GM18907 (cell line): ENCODE measurements at regions not wholly inside any gene's neighbourhood (a gene's known extent, or its start where the extent isn't known, plus 50 kb on each side); places are given as distances from the start of the nearest gene placed in this dataset.

ENCODE experiments used
- ATAC-seq: cut with Tn5 transposase; IDR thresholded peaks from one replicate; pipeline ENCODE4 v1.9.1; 2021; ENCODE audit warnings: mild to moderate bottlenecking, moderate library complexity; ENCODE audit not compliant: unreplicated experiment

DNA sequence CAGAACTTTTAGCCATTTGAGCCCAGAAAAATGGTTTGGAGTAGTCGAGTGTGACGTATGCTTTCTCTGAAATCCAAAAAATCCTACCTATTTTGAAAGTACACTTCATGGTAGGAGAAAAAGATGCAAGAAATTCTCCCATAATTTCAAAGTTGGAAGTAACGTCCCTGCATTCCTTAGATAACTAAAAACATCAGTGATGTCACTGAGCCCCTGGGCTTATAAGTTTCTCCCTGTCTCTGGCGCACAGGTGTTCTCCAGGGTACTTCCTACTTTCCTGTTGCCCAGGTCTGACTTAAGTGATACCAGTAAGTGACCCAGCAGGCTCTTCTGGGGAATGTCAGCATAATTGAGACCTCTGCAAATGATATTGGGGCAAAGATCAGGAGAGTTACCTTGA lies 90.5 kb upstream of the WDR1 start:
- no peak for ATAC-seq

DNA sequence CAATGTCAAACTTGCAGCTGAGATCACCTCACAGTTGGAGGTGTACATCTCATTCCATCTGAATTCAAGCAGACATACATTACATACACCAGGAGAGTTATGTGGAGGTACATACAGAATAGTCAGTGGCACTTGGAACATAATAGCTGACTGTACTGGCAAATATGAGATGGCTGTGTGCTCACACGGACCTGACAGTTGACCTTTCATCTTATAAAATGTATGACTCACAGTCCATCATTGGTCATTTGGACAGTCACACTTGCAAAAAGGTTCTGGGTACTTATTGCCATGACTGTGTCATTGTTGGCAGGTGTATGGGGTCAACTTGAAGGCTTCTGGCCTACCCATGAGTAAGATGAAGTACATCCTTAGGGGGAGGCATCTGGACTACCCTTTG lies 88.6 kb upstream of the WDR1 start:
- ATAC-seq, result no peak

DNA sequence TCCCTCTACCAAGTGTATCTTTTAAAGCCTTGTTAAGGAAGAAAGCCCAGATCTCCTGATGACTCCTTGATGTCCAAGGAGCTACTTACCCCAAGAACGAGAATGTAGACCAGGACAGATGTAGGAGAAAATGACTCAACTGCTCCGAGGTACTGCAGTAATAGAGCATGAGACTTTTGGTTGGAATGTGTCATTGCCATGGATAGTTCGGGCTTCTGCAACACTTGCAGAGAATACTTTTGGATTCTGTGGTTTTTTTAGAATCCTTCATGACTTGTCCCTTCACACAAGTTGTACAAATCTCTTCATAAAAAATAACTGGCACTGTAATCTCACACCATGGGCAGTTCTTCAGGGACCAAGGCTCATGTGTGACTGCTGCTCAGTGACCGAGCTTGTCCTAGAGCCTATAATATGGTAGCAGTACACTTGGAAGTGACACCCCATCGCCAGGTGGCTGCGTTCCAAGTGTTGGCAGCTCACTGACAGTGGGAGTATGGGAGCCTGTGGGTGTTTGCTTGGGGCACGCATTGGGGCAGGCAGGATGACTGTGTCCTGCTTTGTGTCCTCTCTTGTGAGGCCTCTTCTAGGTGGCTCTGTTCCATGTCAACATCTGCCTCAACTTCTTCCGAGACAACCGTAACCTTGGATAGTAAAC lies 87.9 kb upstream of the WDR1 start:
- no peak for ATAC-seq

DNA sequence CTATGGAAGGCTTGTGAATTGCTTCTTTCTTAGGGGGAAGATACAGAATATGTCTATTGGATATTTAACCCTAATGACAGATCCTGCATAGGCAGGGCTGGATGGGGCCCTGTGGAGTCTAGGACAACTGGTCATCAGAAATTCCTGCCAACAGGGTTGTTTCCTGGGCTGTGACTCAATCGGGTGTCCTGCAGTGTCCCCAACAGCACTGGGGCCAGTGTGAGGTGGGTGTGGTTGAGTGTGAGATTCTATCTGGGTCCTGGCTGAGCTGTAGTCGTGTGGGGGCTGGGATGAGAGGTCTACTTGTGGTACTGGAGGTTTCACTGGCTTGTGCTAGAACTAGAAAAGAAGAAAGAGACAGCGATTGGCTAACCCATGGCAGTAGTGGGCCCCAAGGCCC lies 87.3 kb upstream of the WDR1 start:
- no peak for ATAC-seq

DNA sequence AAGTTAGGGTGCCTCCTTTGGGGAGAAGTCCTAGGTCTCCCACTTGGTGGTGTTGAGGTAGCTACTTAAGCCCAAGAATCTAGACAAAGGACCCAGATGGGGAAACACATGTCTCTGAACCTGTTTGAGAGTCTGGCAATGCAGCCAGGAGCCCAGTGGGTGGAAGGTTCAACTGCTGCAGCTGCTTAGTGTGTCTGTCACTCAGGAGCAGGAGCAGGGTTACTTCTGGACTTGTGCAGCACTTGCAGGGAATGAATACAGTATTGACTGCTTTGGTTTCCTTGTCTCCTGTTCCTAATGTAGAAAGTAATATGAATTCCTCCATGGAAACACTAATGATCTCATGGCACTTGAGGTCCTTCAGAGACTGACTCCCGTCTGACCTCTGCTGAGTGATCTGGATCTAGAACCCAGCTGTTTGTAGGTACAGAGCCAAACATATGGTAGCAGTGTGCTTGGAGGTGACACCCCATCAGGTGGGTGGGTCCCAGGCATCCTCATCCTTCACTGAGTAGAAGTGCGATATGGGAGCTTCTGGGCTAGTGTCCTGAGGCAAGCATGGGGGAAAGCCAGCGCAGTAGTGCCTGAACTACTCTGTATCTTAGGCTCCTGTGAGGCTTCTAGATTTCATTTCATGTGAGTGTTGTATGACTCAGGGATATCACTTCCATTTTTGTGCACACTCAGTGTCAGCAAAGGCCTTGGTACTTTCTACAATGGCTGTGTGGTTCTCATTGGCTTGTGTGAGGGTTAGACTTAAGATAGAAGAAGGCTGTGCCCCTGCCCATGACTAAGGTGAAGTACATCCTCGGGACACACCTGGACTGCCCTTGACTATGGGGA lies 85.0 kb upstream of the WDR1 start:
- no peak for ATAC-seq

DNA sequence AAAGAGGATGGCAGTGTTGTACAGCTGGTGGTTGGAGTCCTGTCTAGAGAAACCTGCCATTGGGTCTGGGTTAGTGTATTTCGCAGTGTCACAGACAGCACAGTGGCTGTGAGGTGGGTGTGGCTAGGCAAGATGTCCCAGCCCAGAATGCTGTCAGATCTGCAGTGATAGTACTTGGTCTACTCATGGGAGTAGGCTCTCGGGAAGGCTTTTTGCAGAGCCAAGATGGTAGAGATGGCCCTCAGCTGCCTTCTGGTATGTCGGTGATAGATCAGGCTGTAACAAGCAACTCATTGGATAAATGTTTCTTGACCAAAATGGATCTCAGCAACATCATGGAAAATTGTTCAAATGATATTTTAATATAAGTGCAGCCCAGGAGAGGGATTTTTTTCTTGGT lies 84.3 kb upstream of the WDR1 start:
- ATAC-seq, result no peak

DNA sequence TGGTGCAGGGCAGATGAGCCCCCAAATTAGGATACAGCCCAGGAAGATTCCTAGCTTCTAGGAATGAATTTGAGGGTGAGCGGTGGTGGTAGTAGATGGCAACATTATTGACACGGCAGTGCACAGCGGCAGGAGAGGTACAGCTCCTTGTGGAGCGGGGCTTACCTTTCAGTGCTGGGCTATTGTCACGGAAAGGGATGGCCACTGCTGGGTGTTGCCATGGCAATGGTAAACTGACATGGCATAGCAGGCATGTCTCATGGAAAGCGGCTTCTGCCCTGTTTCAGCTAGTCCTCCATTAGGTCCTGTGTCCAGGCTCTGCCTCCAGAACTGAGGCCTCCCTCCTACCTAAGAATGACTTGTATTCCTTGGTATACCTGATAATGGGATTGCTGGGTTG lies 81.8 kb upstream of the WDR1 start:
- no peak for ATAC-seq

DNA sequence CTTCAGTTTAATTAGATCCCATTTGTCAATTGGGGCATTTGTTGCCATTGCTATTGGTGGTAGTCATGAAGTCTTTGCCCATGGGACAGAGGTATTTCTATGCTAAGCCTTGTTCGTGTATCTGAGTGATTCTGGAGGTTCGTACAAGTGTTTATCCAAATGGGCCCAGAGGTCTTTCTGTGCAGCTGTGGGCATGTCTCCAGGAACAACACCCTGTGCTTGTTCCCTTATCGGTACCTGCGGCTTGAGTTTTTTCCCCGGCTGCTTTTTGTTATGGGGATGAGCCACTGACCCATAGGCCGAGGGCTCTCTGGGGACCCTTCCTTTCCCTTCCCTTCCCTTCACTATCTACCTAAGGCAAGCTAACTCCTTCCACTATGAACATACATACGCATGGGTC lies 81.4 kb upstream of the WDR1 start:
- ATAC-seq, result no peak

DNA sequence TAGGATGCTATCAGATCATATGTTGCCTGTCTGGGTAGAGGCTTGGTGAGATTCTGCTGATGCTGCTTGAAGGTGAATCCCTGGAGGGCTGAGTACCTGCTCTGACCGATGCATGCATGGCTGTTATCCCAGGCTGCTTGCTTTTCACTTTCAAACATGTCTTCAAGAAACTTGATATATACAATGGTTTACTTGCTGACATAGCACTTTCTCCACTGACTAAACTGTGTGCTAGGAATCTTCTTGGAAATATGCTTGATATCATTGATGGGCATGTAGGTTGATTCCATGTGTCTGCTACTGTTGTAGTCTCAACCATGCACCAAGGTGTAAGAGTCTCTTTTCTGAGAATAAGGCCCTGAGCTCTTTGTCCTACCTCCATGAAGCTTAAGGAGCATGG lies 79.6 kb upstream of the WDR1 start:
- ATAC-seq, result no peak

DNA sequence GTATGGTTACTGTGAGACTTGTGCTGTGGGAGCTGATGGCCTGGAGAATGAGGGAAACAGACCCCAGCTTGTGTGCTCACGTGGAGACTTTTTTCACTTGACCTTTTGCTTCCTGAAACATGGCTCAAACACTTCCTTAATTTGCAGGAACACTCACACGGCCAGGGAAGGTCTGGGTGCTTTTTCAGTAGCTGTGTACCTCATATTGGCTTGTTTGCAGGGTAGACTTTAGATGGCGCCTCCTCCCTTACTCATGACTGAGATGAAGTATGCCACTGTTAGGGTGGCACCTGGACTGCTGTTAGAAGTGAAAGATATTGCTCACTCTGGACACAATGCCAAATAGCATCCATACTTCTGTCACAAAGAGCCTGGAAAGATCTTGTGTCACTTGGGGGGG lies 75.7 kb upstream of the WDR1 start:
- ATAC-seq, result no peak

DNA sequence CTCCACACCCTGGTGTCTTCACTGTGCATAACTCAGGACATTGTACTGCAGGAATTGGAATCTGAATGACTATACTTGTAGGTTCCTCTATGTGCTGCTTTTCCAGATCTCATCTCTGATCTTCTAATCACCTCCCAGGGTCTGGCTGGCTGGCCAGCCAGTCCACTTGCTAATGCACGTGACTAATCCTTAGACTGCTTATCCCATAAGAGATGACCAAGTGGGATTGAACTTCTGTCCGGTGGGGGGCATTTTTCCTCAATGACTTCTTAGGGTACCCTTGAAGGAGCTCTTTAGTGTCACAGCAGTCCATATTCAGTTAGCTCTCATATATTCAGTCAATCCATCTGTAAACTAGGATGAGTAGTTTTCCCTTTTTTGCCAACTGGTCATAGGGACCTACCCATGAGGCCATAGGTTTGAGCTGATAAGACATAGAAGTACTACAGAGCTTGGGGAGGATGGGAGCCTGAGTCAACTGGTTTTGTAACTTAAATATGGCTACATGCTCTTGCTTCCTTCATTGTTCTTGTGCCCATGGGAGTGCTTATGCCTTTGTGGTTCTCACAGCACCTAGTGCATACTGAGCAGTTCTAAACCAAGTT lies 71.9 kb upstream of the WDR1 start:
- ATAC-seq, result no peak

DNA sequence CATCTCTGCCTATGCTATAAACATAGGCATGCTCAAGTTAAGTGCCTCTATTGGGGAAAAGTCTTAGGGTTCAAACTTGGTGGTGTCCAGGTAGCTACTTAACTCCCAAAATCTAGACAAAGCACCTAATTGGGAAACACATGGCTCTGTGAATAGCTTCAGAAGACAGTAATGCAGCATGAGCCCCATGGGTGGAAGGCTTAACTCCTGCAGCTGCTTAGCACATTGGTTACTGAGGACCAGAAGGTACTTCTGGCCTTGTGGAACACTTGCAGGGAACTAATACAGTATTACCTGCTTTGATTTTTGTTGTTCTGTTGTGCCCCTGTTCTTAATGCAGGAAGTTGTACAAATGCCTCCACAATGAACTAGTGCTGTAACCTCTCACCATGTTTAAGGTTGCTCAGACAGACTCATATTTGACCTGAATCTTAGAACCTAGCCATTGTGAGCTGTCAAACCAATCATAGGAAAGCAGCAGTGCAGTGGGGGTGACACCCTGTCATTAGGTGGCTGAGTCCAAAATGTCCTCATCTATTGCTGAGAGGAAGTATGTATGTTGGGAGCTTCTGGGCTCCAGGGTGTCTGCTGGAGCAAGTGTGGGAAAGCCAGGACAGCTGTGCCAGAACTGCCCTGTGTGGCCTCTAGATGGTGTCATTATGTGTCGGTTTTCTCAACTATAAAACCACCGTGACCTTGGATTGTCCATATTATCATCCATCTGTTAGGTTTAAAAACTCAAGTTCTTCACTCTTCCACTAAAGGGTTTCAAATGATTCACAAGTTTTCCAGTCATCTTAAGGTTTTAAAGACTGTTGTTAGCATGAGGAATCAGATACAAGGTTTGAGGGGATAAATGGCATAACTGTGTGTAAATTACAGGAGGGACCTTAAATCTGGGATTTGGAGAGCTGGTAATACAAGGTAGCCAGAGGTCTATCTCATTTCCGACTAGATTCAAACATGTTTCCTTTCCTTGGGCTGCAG lies 69.9 kb upstream of the WDR1 start:
- no peak for ATAC-seq

DNA sequence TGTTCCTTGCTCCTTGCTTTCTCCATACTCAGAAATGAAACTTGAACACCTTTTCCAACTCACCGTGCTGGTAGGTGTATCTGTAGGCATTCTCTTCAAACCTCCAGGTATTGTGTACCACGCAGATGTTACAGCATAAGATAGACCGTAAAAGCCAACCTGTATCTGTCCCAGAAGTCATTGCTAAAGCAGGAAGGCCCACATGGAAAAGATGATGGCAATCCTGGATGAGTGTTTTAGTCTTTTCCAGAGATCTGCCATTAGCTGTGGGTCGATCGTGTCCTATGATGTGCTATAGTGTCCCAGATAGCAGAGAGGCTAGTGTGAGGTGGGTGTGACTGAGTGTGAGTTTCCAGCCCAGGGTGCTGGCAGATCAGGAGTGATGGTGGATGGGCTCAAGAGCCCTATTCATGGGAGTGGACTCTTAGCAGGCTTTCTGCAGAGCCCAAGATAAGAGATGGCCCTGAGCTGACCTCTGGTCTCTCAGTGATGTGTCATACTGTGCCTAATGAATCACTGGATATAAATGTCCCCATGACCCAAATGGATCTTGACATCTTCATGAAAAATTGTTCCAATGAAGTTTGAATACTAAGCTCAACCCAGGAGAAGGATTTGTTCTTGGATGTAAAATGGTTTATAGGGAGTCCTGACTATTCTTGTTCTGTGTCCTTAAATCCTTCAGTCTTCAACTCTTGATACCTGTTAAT lies 69.1 kb upstream of the WDR1 start:
- ATAC-seq, result no peak

DNA sequence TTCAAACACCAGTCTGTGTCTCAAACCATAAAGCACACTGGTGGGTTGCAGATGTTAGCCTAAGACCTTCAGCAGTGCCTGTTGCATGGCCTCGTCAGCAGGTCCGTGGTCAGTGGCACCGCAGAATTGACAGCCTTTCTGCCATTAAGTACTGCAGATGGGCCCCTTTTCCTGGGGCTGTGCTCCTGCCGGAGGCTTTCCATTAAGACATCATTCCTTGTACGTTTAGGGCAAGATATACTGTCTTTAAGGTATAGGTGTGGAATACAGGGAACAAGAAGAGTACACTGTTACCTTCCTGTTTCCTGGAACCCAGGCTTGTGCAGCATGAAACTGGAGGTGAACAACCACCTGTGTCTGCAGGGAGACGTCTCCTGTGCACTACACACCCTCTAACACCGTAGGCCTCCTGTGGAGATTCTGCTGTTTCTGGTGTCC lies 67.9 kb upstream of the WDR1 start:
- no peak for ATAC-seq

DNA sequence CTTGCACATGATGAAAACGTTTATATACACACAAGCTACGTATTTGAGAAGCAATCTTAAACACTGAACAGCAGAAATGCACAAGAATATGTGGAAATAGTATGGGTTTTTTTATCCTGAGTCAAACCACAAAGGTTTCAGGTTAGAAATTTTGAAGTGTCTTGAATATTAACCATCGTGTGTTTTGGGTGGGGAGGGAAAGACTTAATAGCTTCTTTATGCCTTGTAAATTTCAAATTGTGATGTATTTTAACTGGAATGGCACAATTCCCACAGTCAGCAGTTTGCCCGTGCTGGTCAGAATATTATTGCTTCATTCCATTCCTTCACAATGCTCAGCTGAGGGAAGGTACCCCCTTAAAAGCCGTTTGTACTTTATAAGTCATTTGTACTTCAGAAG lies 67.4 kb upstream of the WDR1 start:
- no peak for ATAC-seq

DNA sequence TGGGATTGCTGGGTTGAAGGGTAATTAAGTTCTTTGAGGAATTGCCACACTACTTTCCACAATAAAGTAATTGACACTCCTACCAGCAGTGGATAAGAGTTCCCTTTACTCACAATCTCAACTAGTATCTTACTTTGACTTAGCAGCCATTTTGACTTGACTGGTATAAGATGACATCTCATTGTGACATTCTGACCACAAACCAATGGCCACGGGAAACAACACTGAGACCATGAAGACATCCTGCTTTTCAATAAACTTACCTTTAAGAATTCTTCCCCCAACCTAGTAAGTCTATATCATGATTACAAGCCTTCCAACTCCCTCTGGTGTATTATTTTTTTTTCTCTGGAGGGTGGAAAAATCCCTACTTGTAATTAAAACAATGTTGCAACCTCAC lies 66.9 kb upstream of the WDR1 start:
- no peak for ATAC-seq

DNA sequence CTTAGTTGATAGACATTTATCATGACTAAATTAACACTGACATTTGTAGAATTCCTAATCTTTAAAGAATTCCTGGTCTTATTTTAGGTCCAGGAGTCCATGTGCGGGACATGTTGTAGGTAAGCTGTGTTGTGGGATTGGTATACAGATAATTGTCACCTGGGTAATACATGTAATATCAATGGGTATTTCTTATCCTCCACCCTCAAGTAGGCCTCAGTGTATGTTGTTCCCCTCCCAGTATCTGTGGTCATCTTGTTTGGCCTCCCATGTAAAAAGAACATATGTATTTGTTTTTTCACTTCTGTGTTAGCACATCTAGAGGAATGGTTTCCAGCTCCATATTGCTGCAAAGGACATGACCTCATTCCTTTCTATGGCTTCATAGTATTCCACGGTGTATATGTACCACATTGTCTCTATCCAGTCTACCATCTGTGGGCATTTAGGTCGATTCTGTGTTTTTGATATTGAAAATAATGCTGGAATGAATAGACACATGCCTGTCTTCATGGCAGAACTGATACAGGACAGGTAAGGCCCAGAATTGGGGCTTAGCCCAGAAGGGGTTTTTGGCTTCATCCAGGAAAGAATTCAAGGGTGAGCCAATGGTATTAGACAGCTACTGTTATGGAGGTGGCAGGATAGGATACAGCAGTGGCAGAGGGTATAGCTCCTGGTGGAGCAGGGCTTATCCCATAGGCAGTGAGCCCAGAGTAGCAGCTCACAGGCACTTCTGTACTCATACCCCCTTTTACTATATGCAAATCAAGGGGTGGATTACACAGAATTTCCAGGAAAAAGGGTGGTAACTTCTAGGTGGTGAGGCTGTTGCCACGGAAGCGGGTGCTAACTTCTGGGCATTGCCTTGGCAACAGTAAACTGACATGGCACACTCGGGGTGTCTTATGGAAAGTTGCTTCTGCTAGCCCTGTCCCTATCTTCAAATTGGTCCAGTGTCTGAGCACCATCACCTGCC lies 66.1 kb upstream of the WDR1 start:
- ATAC-seq, result no peak

DNA sequence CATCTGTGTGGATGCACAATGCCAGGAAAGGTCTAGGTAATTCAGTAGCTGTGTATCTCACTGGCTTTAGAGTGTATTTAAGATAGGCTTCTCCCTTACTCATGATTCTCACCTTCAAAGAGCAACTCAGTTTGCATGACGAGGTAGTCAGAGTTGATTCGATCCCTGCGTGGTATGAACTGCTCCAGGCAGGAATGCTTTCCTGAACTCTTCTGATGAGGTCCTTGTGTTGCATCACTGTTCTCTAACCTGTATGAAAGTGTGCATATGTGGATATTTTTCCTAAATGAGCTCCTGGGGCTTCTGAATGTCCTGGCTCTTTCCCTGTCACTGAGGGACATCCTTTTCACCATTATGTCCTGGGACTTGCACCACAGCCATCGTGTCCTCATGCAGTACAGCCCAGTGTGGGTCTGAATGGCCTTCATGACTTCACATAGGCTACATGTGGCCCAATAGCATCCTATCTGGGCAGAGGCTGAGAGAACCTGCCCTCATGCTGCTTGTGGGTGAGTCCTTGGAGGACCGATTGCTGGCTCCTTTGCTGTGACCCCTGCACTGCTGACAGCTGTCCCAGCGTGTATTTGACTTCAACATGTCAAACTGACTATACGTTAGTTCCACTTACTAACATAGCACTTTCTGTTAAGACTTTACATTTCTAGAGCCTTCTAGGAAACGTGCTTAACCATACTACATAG lies 65.3 kb upstream of the WDR1 start:
- no peak for ATAC-seq
